ENCODE measurements at regions not wholly inside any gene's neighbourhood (a gene's known extent, or its start where the extent isn't known, plus 50 kb on each side); places are given as distances from the start of the nearest gene placed in this dataset.

- Histone ChIP-seq H3K4me1 (ENCODE audit: control insufficient read depth, insufficient read depth, low read length) (no peaks in the 10 kb centered on the region), H3K27ac (ENCODE audit: low read depth, low read length) (no peak overlapping the region), H3K36me3 (ENCODE audit: control insufficient read depth, insufficient read depth, low read length) (no peaks in the 10 kb centered on the region), H3K9me3 (ENCODE audit: control insufficient read depth, insufficient read depth, low read depth, low read length) (peaks cover 78% of the 10 kb centered on the region; the same call in 1 of the 2 replicates), H3K4me3 (ENCODE audit: low read depth, low read length) (no peak overlapping the region), H3K9ac (ENCODE audit: low read length) (no peak overlapping the region), H3K27me3 (ENCODE audit: control insufficient read depth, insufficient read depth, low read length) (no peaks in the 10 kb centered on the region)
Observed at GRCh38 chr19:23065306-23065705, 51.5 kb upstream of the ZNF730 start.

- no peaks in the 10 kb centered on the region for H3K27me3 ChIP-seq (ENCODE audit: control insufficient read depth, insufficient read depth, low read length)
- H3K4me3 ChIP-seq (ENCODE audit: low read depth, low read length) = no peak overlapping the region
- no peak overlapping the region for H3K27ac ChIP-seq (ENCODE audit: low read depth, low read length)
- no peak overlapping the region for H3K9ac ChIP-seq (ENCODE audit: low read length)
- H3K9me3 ChIP-seq (ENCODE audit: control insufficient read depth, insufficient read depth, low read depth, low read length) = peaks cover 81% of the 10 kb centered on the region; the same call in 1 of the 2 replicates
- no peaks in the 10 kb centered on the region for H3K36me3 ChIP-seq (ENCODE audit: control insufficient read depth, insufficient read depth, low read length)
- no peaks in the 10 kb centered on the region for H3K4me1 ChIP-seq (ENCODE audit: control insufficient read depth, insufficient read depth, low read length)
Observed at GRCh38 chr19:23062921-23063320, 53.9 kb upstream of the ZNF730 start.

GRCh38 chr19:23060016-23060415 lies 56.8 kb upstream of the ZNF730 start:
- Histone ChIP-seq H3K9ac (ENCODE audit: low read length) (no peak overlapping the region), H3K9me3 (ENCODE audit: control insufficient read depth, insufficient read depth, low read depth, low read length) (peaks cover 84% of the 10 kb centered on the region; the same call in 1 of the 2 replicates), H3K27ac (ENCODE audit: low read depth, low read length) (no peak overlapping the region), H3K27me3 (ENCODE audit: control insufficient read depth, insufficient read depth, low read length) (no peaks in the 10 kb centered on the region), H3K36me3 (ENCODE audit: control insufficient read depth, insufficient read depth, low read length) (no peaks in the 10 kb centered on the region), H3K4me3 (ENCODE audit: low read depth, low read length) (no peak overlapping the region), H3K4me1 (ENCODE audit: control insufficient read depth, insufficient read depth, low read length) (no peaks in the 10 kb centered on the region)

DNA sequence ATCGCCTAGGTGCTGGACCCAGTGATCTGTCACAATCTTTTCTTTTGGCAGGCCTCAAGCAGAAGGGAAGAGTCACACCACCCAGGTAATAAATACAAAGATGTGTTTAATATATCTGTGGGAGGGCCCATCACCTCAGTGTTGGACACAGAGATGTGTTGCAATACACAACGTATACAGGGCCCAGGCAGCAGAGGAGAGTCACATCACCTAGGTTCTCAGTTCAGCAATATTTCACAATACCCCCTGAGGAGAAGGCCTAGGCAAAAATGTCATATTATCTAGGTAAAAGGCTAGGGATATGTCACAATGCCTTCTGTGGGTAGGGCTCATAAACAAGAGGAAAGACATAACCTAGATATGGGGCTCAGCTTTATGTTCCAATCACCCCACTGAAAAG lies 53.5 kb upstream of the ZNF728 start:
- Histone ChIP-seq H3K4me3 (ENCODE audit: low read depth, low read length) (no peak overlapping the region), H3K4me1 (ENCODE audit: control insufficient read depth, insufficient read depth, low read length) (no peaks in the 10 kb centered on the region), H3K9ac (ENCODE audit: low read length) (no peak overlapping the region), H3K9me3 (ENCODE audit: control insufficient read depth, insufficient read depth, low read depth, low read length) (peaks cover 85% of the 10 kb centered on the region; the same call in 1 of the 2 replicates), H3K27ac (ENCODE audit: low read depth, low read length) (no peak overlapping the region), H3K36me3 (ENCODE audit: control insufficient read depth, insufficient read depth, low read length) (no peaks in the 10 kb centered on the region), H3K27me3 (ENCODE audit: control insufficient read depth, insufficient read depth, low read length) (no peaks in the 10 kb centered on the region)

DNA sequence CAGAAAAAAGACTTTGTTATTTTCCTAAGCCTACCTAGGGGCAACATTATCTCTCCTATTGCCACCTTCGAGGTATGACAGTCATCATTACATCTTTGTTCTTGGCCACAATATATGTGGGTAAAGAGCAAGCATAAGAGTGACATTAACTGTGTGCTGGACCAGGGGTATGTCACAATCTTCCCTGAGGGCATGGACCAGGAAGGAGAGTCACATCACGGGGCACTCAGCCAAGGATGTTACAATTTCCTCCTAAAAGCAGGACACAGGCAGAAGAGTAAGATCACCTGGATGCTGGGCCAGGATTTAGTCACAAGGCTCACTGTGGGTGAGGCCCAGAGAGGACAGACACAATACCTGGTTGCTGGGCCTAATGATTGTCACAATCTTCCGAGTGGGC lies 53.0 kb upstream of the ZNF728 start:
- no peak overlapping the region for H3K27ac ChIP-seq (ENCODE audit: low read depth, low read length)
- no peaks in the 10 kb centered on the region for H3K4me1 ChIP-seq (ENCODE audit: control insufficient read depth, insufficient read depth, low read length)
- peaks cover 83% of the 10 kb centered on the region; the same call in 1 of the 2 replicates for H3K9me3 ChIP-seq (ENCODE audit: control insufficient read depth, insufficient read depth, low read depth, low read length)

GRCh38 chr19:23055501-23055900 lies 52.5 kb upstream of the ZNF728 start:
- no peaks in the 10 kb centered on the region for H3K36me3 ChIP-seq (ENCODE audit: control insufficient read depth, insufficient read depth, low read length)
- H3K27ac ChIP-seq (ENCODE audit: low read depth, low read length) = no peak overlapping the region
- no peaks in the 10 kb centered on the region for H3K27me3 ChIP-seq (ENCODE audit: control insufficient read depth, insufficient read depth, low read length)
- no peaks in the 10 kb centered on the region for H3K4me1 ChIP-seq (ENCODE audit: control insufficient read depth, insufficient read depth, low read length)
- peaks cover 83% of the 10 kb centered on the region for H3K9me3 ChIP-seq (ENCODE audit: control insufficient read depth, insufficient read depth, low read depth, low read length)
- H3K4me3 ChIP-seq (ENCODE audit: low read depth, low read length) = no peak overlapping the region
- no peak overlapping the region for H3K9ac ChIP-seq (ENCODE audit: low read length)

More for the DNA sequence above, 53.0 kb upstream of the ZNF728 start:
- Histone ChIP-seq H3K36me3 (ENCODE audit: control insufficient read depth, insufficient read depth, low read length) (no peaks in the 10 kb centered on the region), H3K4me3 (ENCODE audit: low read depth, low read length) (no peak overlapping the region), H3K9ac (ENCODE audit: low read length) (no peak overlapping the region), H3K27me3 (ENCODE audit: control insufficient read depth, insufficient read depth, low read length) (no peaks in the 10 kb centered on the region)

GRCh38 chr19:23054456-23054855 lies 51.5 kb upstream of the ZNF728 start:
- H3K9ac ChIP-seq (ENCODE audit: low read length) = no peak overlapping the region
- H3K27ac ChIP-seq (ENCODE audit: low read depth, low read length) = no peak overlapping the region
- peaks cover 82% of the 10 kb centered on the region for H3K9me3 ChIP-seq (ENCODE audit: control insufficient read depth, insufficient read depth, low read depth, low read length)
- H3K36me3 ChIP-seq (ENCODE audit: control insufficient read depth, insufficient read depth, low read length) = no peaks in the 10 kb centered on the region
- H3K4me1 ChIP-seq (ENCODE audit: control insufficient read depth, insufficient read depth, low read length) = no peaks in the 10 kb centered on the region
- H3K4me3 ChIP-seq (ENCODE audit: low read depth, low read length) = no peak overlapping the region
- no peaks in the 10 kb centered on the region for H3K27me3 ChIP-seq (ENCODE audit: control insufficient read depth, insufficient read depth, low read length)

Measured in HUES6 (cell line).